ENCODE measurements at regions not wholly inside any gene's neighbourhood (a gene's known extent, or its start where the extent isn't known, plus 50 kb on each side); places are given as distances from the start of the nearest gene placed in this dataset.

DNA sequence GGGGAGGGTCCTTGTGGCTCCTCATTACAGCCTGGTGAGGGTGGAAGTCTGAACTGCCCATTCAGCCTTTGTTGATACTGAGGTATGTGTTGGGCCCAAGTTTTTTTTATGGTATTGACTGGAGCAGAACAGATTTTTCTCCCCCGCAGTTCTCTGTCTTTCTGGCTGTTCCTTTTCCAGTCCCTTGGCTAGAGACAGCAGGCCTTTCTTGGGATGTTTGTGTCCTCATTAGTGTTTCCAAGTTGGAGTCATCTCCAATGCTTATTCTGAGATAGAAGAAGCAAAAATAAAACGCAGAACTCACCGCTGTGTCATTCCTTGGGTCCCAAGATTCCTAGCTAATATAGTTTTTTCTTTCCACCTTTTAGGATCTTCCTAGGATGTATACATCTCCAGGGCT is 193.3 kb downstream of the RAMP3 start (continued):
- TF ChIP-seq, protein P1, sequence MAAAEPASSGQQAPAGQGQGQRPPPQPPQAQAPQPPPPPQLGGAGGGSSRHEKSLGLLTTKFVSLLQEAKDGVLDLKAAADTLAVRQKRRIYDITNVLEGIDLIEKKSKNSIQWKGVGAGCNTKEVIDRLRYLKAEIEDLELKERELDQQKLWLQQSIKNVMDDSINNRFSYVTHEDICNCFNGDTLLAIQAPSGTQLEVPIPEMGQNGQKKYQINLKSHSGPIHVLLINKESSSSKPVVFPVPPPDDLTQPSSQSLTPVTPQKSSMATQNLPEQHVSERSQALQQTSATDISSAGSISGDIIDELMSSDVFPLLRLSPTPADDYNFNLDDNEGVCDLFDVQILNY (CRISPR knock-in tag; conservative IDR thresholded peaks at IDR 0.05): no peak
- TF ChIP-seq ZNF335 (CRISPR knock-in tag; IDR thresholded peaks at IDR 0.05) (no peak), PREB (CRISPR knock-in tag; IDR thresholded peaks at IDR 0.05) (no peak), ZNF816 (CRISPR knock-in tag; IDR thresholded peaks at IDR 0.05; ENCODE audit: borderline replicate concordance) (no peak)
- TF ChIP-seq, protein P2, sequence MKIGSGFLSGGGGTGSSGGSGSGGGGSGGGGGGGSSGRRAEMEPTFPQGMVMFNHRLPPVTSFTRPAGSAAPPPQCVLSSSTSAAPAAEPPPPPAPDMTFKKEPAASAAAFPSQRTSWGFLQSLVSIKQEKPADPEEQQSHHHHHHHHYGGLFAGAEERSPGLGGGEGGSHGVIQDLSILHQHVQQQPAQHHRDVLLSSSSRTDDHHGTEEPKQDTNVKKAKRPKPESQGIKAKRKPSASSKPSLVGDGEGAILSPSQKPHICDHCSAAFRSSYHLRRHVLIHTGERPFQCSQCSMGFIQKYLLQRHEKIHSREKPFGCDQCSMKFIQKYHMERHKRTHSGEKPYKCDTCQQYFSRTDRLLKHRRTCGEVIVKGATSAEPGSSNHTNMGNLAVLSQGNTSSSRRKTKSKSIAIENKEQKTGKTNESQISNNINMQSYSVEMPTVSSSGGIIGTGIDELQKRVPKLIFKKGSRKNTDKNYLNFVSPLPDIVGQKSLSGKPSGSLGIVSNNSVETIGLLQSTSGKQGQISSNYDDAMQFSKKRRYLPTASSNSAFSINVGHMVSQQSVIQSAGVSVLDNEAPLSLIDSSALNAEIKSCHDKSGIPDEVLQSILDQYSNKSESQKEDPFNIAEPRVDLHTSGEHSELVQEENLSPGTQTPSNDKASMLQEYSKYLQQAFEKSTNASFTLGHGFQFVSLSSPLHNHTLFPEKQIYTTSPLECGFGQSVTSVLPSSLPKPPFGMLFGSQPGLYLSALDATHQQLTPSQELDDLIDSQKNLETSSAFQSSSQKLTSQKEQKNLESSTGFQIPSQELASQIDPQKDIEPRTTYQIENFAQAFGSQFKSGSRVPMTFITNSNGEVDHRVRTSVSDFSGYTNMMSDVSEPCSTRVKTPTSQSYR (CRISPR knock-in tag; IDR thresholded peaks at IDR 0.05; ENCODE audit: borderline replicate concordance): no peak

DNA sequence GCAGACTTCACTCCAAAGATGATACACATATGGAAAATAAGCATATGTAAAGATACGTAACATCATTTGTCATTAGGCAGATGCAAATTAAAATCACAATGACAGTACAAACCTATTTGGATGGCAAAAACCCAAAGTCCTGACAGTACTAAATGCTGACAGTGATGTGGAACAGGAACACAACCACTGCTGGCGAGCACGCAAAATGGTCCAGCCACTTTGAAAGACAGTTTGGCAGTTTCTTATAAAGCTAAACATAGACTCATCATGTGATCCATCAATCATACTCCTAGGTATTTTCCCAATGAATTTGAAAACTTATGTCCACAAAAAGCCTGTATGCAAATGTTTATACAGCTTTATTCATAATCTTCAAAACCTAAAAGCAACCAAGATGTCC is 200.7 kb downstream of the RAMP3 start:
- 62% methylated on average over 3 of the region's 3 CpGs for WGBS (ENCODE audit: low lambda C conversion rate)
- no peak overlapping the region for H2AFZ ChIP-seq (ENCODE audit: low read length)
- BruUV-seq (replicated peaks): no TSS peak
- H3K27me3 ChIP-seq (ENCODE audit: control insufficient read depth in 1 of 2, insufficient read depth in 2 of 2, low read length in 2 of 2): peaks cover 0 to 4% of the 10 kb centered on the region in 2 experiments; a peak in 1 of 5 replicates
- H3K4me1 ChIP-seq (ENCODE audit: insufficient read depth, low read length): no peaks in the 10 kb centered on the region
- in situ Hi-C loops (cut with HindIII; ENCODE audit: extremely low pct_ligation_motif_present, low pct_unique_long_range_greater_than_20kb) (no loop called here), intact Hi-C loops (cut with micrococcal nuclease; ENCODE audit: unreplicated experiment) (no loop called here)
- ChIA-PET POLR2A (no interaction called here), CTCF (ENCODE audit: low intra/inter-chr PET ratio, low total read pairs) (no interaction called here)
- no peaks in the 10 kb centered on the region for H4K20me1 ChIP-seq (ENCODE audit: insufficient read depth, low read length)
- H3K4me3 ChIP-seq (replicated peaks in 1 of 3; ENCODE audit: insufficient read depth in 1 of 3, low read depth in 2 of 3, low read length in 3 of 3): no peak overlapping the region
- H3K9ac ChIP-seq (ENCODE audit: insufficient read depth, low read depth, low read length): no peak overlapping the region
- no peak overlapping the region for H3K4me2 ChIP-seq (ENCODE audit: low read depth, low read length)
- DNase-seq (ENCODE audit: low spot score): no peak
- no peaks in the 10 kb centered on the region for H3K9me3 ChIP-seq (ENCODE audit: low read length)
- no peaks in the 10 kb centered on the region for H3K36me3 ChIP-seq (replicated peaks in 1 of 2; ENCODE audit: control insufficient read depth in 1 of 2, insufficient read depth in 2 of 2, low read length in 2 of 2)
- no peak for FAIRE-seq
- H3K27ac ChIP-seq (ENCODE audit: extremely low read length, insufficient read depth, low read length): no peak overlapping the region
- ATAC-seq: no peak
- no peaks in the 10 kb centered on the region for H3K79me2 ChIP-seq (ENCODE audit: insufficient read depth, low read length)
- TF ChIP-seq ZNF768 (CRISPR knock-in tag; IDR thresholded peaks at IDR 0.05) (no peak), ZNF350 (CRISPR knock-in tag; IDR thresholded peaks at IDR 0.05; ENCODE audit: borderline replicate concordance, low read depth) (no peak), TEAD2 (CRISPR knock-in tag; IDR thresholded peaks at IDR 0.05) (no peak), NONO (IDR thresholded peaks at IDR 0.05) (no peak), NONO (CRISPR knock-in tag; conservative IDR thresholded peaks at IDR 0.05) (no peak), UBTF (CRISPR knock-in tag; IDR thresholded peaks at IDR 0.05) (no peak), CREM (IDR thresholded peaks at IDR 0.05) (no peak), CREM (CRISPR knock-in tag; IDR thresholded peaks at IDR 0.05) (no peak), ZZZ3 (CRISPR knock-in tag; IDR thresholded peaks at IDR 0.05; ENCODE audit: borderline replicate concordance) (no peak), TFAP4 (IDR thresholded peaks at IDR 0.05; ENCODE audit: borderline replicate concordance, low read depth) (no peak), ZNF337 (CRISPR knock-in tag; IDR thresholded peaks at IDR 0.05; ENCODE audit: borderline replicate concordance, low read depth) (no peak), FOXK1 (CRISPR knock-in tag; IDR thresholded peaks at IDR 0.05; ENCODE audit: borderline replicate concordance, low read depth) (no peak), HOXD1 (CRISPR knock-in tag; IDR thresholded peaks at IDR 0.05) (no peak)
